Lower leg skin (tissue), 3 donors: ENCODE measurements at regions not wholly inside any gene's neighbourhood (a gene's known extent, or its start where the extent isn't known, plus 50 kb on each side); places are given as distances from the start of the nearest gene placed in this dataset.

ENCODE experiments used
- POLR2A ChIP-seq, 2 donors: fragments of 450-650 bp; IDR thresholded peaks; one replicate each; pipeline ENCODE4 v1.6.1; 2016 to 2017; ENCODE audit warnings: antibody characterized with exemption in 2 of 2, mild to moderate bottlenecking in 1 of 2, moderate library complexity in 1 of 2
- TF ChIP-seq, protein P1 (sequence below), 3 donors: fragments of 450-650 bp; IDR thresholded peaks; one replicate each; pipeline ENCODE4 v1.5.1; 2016; ENCODE audit warnings: antibody characterized with exemption in 3 of 3, mild to moderate bottlenecking in 3 of 3, moderate library complexity in 2 of 3

- no peak for TF ChIP-seq POLR2A (IDR thresholded peaks at IDR 0.05)
- TF ChIP-seq, protein P1, sequence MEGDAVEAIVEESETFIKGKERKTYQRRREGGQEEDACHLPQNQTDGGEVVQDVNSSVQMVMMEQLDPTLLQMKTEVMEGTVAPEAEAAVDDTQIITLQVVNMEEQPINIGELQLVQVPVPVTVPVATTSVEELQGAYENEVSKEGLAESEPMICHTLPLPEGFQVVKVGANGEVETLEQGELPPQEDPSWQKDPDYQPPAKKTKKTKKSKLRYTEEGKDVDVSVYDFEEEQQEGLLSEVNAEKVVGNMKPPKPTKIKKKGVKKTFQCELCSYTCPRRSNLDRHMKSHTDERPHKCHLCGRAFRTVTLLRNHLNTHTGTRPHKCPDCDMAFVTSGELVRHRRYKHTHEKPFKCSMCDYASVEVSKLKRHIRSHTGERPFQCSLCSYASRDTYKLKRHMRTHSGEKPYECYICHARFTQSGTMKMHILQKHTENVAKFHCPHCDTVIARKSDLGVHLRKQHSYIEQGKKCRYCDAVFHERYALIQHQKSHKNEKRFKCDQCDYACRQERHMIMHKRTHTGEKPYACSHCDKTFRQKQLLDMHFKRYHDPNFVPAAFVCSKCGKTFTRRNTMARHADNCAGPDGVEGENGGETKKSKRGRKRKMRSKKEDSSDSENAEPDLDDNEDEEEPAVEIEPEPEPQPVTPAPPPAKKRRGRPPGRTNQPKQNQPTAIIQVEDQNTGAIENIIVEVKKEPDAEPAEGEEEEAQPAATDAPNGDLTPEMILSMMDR (IDR thresholded peaks at IDR 0.05), result no peak
Measured at GRCh38 chr19:31064491-31064890, 284.7 kb downstream of the TSHZ3 start.
